ENCODE measurements at regions not wholly inside any gene's neighbourhood (a gene's known extent, or its start where the extent isn't known, plus 50 kb on each side); places are given as distances from the start of the nearest gene placed in this dataset.

DNA sequence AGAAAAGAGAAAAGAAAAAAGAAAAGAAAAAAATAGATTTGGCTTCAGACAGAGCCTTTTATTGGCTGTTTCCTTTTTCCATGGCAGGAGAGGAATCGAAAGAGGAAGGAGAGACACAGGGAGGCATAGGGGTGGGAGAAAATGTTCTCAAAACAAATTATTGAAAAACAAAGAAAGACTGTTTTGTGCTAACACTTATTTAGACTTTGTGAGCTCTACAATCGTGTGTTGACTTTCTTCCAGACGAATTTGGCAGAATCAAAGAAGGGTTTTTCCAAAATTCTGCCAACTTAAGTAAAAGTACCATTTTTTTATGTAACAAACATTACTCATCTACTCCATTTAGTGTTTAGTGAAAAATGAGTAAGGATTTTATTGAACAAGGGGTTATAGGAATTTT is 982.2 kb downstream of the REEP3 start:
- Mint-ChIP-seq H3K4me1 (ENCODE audit: low read depth) (no peaks in the 10 kb centered on the region), H3K27me3 (ENCODE audit: low read depth) (no peaks in the 10 kb centered on the region), H3K36me3 (ENCODE audit: insufficient read depth) (no peaks in the 10 kb centered on the region), H3K4me3 (no peak overlapping the region), H3K9me3 (no peaks in the 10 kb centered on the region)
- no peak for DNase-seq
- ATAC-seq = no peak

DNA sequence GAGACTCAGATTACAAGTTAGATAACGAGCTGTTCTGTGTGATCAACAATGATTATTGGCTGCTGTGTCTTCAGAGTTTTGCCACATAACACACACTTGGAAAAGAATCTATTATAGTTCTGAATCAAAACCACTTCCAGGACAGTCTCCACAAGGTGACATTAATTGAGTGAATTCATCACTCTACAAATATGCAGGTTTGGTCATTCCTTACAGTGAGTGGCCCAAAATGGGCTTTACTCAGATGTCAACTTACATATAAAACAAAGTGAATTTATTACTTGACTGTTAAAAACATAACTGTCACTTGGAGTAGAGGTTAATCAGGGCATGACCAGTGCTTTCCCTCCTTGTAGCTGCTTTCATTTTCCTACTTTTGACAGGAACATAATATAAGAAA is 984.3 kb downstream of the REEP3 start:
- H3K36me3 Mint-ChIP-seq (ENCODE audit: insufficient read depth) = no peaks in the 10 kb centered on the region
- H3K4me1 Mint-ChIP-seq (ENCODE audit: low read depth) = no peaks in the 10 kb centered on the region
- no peak for ATAC-seq
- DNase-seq = no peak
- H3K4me3 Mint-ChIP-seq = no peak overlapping the region
- no peaks in the 10 kb centered on the region for H3K9me3 Mint-ChIP-seq
- H3K27me3 Mint-ChIP-seq (ENCODE audit: low read depth) = no peaks in the 10 kb centered on the region

DNA sequence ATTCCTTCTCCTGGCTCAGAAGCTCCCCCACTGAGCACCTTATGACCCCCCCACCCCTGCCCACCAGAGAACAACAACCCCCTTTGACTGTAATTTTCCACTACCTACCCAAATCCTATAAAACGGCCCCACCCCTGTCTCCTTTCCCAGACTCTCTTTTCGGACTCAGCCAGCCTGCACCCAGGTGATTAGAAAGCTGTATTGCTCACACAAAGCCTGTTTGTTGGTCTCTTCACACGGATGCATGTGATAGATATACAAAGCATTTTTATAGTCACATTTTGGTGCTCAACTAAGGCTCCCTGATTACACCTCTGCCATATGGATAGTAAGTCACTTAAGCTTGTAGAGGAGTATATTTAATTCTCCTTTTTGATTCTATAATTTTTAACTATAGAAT is 985.8 kb downstream of the REEP3 start:
- ATAC-seq (no peak), DNase-seq (no peak)
- no peaks in the 10 kb centered on the region for H3K27me3 Mint-ChIP-seq (ENCODE audit: low read depth)
- H3K4me1 Mint-ChIP-seq (ENCODE audit: low read depth) = no peaks in the 10 kb centered on the region
- H3K4me3 Mint-ChIP-seq = no peak overlapping the region
- no peaks in the 10 kb centered on the region for H3K9me3 Mint-ChIP-seq
- H3K36me3 Mint-ChIP-seq (ENCODE audit: insufficient read depth) = no peaks in the 10 kb centered on the region

DNA sequence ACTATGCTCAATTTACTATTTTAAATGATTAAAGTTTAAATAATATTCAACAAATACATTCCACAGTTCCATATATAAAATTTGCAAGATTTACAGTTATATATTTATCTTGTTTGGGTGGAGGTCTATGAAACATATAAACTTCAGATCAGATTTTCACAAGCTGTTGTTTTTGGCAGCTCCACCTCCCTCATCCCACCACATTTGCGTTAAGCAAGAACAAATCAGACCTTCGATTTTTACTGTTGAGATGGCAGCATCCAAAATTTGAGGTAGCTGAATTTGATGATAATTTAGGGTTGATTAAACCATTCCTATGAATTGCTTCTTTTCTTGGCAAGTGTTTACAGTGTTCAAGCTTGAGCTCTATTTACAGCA is 986.4 kb downstream of the REEP3 start:
- H3K27me3 Mint-ChIP-seq (ENCODE audit: low read depth) = no peaks in the 10 kb centered on the region
- ATAC-seq (no peak), DNase-seq (no peak)
- no peaks in the 10 kb centered on the region for H3K9me3 Mint-ChIP-seq
- no peaks in the 10 kb centered on the region for H3K4me1 Mint-ChIP-seq (ENCODE audit: low read depth)
- H3K4me3 Mint-ChIP-seq = no peak overlapping the region
- H3K36me3 Mint-ChIP-seq (ENCODE audit: insufficient read depth) = no peaks in the 10 kb centered on the region

- no peak overlapping the region for H3K4me3 Mint-ChIP-seq
- no peaks in the 10 kb centered on the region for H3K4me1 Mint-ChIP-seq (ENCODE audit: low read depth)
- no peaks in the 10 kb centered on the region for H3K9me3 Mint-ChIP-seq
- ATAC-seq (no peak), DNase-seq (no peak)
- H3K36me3 Mint-ChIP-seq (ENCODE audit: insufficient read depth) = no peaks in the 10 kb centered on the region
- no peaks in the 10 kb centered on the region for H3K27me3 Mint-ChIP-seq (ENCODE audit: low read depth)
Observed at GRCh38 chr10:64508029-64508661, 986.9 kb downstream of the REEP3 start.

- Mint-ChIP-seq H3K27me3 (ENCODE audit: low read depth) (no peaks in the 10 kb centered on the region), H3K4me1 (ENCODE audit: low read depth) (no peaks in the 10 kb centered on the region), H3K4me3 (no peak overlapping the region), H3K9me3 (peaks cover 3% of the 10 kb centered on the region), H3K36me3 (ENCODE audit: insufficient read depth) (no peaks in the 10 kb centered on the region)
- no peak for ATAC-seq
- DNase-seq = no peak
Observed at GRCh38 chr10:64515970-64516699, 994.9 kb downstream of the REEP3 start.

DNA sequence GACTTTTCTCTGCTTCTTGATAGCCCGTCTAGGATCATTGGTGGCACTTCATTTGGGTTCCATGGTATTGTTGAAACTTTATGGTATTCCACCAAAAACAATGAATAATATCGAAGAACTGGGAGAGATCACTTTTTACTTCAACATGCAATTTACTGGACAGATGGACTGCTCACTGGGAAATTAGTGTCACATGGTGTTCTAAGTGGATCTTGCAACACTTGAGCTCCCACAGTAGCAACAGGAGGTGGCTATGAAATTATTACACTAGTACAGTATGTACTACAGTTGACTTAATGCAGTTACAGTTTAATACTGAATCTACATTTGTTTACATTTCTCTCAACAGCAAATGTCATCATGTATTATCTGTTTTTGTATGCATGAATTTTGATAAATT is 997.3 kb downstream of the REEP3 start:
- Mint-ChIP-seq H3K9me3 (peaks cover 3% of the 10 kb centered on the region), H3K4me3 (no peak overlapping the region), H3K36me3 (ENCODE audit: insufficient read depth) (no peaks in the 10 kb centered on the region), H3K4me1 (ENCODE audit: low read depth) (no peaks in the 10 kb centered on the region), H3K27me3 (ENCODE audit: low read depth) (no peaks in the 10 kb centered on the region)
- ATAC-seq (no peak), DNase-seq (no peak)

DNA sequence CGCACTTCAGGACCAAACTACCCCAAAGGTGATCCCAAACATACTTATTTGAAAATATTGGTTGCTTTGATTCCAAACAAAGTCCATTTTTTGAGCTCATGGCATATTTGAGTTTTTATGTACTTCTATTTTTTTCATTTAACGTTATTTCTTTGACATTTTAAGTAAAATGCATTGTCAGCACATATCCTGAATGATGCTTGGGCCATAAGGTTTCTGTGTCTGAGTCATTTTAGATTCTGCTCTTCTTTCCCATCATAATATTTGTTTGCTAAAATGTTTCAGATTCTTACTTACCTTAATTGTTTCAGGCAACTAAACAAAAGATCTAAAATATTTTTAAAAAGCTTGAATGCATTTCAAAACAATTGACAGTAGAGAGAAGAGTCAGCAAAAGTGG is 998.2 kb downstream of the REEP3 start:
- no peaks in the 10 kb centered on the region for H3K36me3 Mint-ChIP-seq (ENCODE audit: insufficient read depth)
- H3K4me1 Mint-ChIP-seq (ENCODE audit: low read depth) = no peaks in the 10 kb centered on the region
- no peaks in the 10 kb centered on the region for H3K27me3 Mint-ChIP-seq (ENCODE audit: low read depth)
- no peak overlapping the region for H3K4me3 Mint-ChIP-seq
- ATAC-seq (no peak), DNase-seq (no peak)
- H3K9me3 Mint-ChIP-seq = peaks cover 3% of the 10 kb centered on the region

DNA sequence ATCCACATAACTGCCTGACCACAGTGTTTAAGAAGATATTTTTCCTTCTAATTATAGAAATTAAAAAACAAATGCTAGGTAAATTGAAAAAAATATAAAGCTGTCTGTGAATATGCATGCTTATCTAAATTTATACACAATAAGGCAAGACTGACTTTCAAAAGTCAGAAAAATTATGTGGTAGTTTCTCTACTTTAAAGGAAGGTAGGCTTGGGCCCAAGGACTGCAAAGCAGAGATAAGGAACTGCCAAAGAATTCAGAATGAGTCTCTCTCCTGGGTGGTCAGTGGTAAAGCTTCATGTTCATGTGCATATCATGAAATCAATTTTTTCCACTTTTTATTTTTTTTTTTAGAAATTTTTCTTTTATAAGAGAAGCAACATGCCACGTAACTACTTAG is 998.6 kb downstream of the REEP3 start:
- Mint-ChIP-seq H3K27me3 (ENCODE audit: low read depth) (no peaks in the 10 kb centered on the region), H3K36me3 (ENCODE audit: insufficient read depth) (no peaks in the 10 kb centered on the region), H3K4me1 (ENCODE audit: low read depth) (no peaks in the 10 kb centered on the region), H3K9me3 (peaks cover 3% of the 10 kb centered on the region), H3K4me3 (no peak overlapping the region)
- DNase-seq = no peak
- no peak for ATAC-seq

GRCh38 chr10:64523065-64523759 is 1002.0 kb downstream of the REEP3 start:
- H3K4me1 Mint-ChIP-seq (ENCODE audit: low read depth) = no peaks in the 10 kb centered on the region
- no peak for DNase-seq
- H3K4me3 Mint-ChIP-seq = no peak overlapping the region
- no peaks in the 10 kb centered on the region for H3K27me3 Mint-ChIP-seq (ENCODE audit: low read depth)
- no peak for ATAC-seq
- H3K9me3 Mint-ChIP-seq = peaks cover 2% of the 10 kb centered on the region
- H3K36me3 Mint-ChIP-seq (ENCODE audit: insufficient read depth) = no peaks in the 10 kb centered on the region

DNA sequence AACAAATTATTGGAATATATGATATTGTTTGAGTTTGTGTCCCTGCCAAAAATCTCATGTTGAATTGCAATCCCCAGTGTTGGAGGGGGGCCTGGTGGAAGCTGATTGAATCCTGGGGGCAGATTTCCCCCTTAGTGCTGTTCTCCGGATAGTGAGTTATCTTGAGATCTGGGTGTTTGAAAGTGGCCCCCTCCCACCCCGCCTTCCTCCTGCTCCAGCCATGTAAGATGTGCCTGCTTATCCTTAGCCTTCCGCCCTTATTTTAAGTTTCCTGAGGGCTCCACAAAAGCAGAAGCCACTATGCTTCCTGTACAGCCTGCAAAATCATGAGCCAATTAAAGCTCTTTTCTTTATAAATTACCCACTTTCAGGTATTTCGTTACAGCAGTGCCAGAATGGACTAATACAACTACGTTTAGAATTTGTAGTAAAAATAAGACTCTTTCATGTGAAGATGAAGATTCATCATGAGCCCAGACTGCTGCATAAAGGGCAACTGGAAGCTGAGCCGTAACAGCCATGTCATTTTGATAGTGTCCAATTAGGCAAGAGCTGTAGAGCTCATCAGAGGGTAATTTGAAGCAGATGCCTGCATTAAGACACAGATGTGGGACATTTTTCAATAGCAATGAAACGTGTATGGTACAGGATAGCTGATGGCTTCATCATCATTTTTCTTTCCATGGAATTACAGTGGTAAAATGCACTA is 1007.2 kb downstream of the REEP3 start:
- H3K27me3 Mint-ChIP-seq (ENCODE audit: low read depth) = no peaks in the 10 kb centered on the region

GRCh38 chr10:64529003-64529350 is 1007.8 kb downstream of the REEP3 start:
- ATAC-seq = no peak
- no peaks in the 10 kb centered on the region for H3K9me3 Mint-ChIP-seq
- no peaks in the 10 kb centered on the region for H3K4me1 Mint-ChIP-seq (ENCODE audit: low read depth)
- H3K4me3 Mint-ChIP-seq = no peak overlapping the region
- no peaks in the 10 kb centered on the region for H3K36me3 Mint-ChIP-seq (ENCODE audit: insufficient read depth)
- H3K27me3 Mint-ChIP-seq (ENCODE audit: low read depth) = no peaks in the 10 kb centered on the region
- no peak for DNase-seq

More for the DNA sequence above, 1007.2 kb downstream of the REEP3 start:
- DNase-seq (no peak), ATAC-seq (no peak)
- Mint-ChIP-seq H3K4me1 (ENCODE audit: low read depth) (no peaks in the 10 kb centered on the region), H3K36me3 (ENCODE audit: insufficient read depth) (no peaks in the 10 kb centered on the region), H3K9me3 (no peaks in the 10 kb centered on the region), H3K4me3 (no peak overlapping the region)

- no peak for ATAC-seq
- no peaks in the 10 kb centered on the region for H3K4me1 Mint-ChIP-seq (ENCODE audit: low read depth)
Observed at GRCh38 chr10:64534616-64535015, 1013.4 kb downstream of the REEP3 start.

DNA sequence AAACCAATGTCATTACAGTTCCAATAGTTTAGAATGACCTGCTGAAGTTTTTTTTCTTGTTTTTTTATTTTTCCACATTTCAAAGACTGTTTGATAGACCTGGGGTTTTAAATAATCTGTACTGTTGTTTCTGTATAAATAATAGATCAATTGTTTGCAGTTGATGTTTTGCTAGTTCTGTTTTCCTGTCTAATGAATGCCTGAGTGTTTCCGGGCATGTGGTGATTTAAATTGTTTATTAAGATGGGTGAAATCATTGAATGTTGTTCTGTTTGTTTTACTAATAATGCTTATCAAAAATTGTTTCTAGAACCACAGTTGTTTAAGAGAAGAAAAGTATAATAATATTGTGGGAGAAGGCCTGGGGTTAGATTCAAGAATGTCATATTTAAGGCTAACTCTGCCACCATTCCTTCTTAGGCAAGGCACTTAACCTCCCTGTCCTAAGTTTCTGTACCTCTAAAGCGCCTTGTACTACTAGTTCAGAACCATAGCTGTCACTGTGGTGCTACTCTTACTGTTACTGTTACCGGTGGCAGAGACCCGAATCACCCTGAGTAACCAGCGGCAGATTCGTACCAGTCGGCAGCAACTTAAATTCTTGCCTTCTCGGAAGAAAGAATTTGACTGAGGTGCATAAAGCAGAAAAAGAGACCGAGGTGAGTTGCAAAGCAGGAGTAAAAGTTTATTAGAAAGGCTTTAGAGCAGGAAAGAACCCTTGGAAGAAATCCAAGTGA is 1014.1 kb downstream of the REEP3 start:
- no peak for ATAC-seq
- Mint-ChIP-seq H3K9me3 (peaks cover 5% of the 10 kb centered on the region), H3K4me1 (ENCODE audit: low read depth) (no peaks in the 10 kb centered on the region), H3K4me3 (no peak overlapping the region), H3K27me3 (ENCODE audit: low read depth) (no peaks in the 10 kb centered on the region), H3K36me3 (ENCODE audit: insufficient read depth) (no peaks in the 10 kb centered on the region)
- DNase-seq = no peak

More at GRCh38 chr10:64534616-64535015, 1013.4 kb downstream of the REEP3 start:
- no peak for DNase-seq
- Mint-ChIP-seq H3K9me3 (peaks cover 5% of the 10 kb centered on the region), H3K27me3 (ENCODE audit: low read depth) (no peaks in the 10 kb centered on the region), H3K4me3 (no peak overlapping the region), H3K36me3 (ENCODE audit: insufficient read depth) (no peaks in the 10 kb centered on the region)

Measured in activated T-cell treated with anti-CD3 and anti-CD28 coated beads, Interleukin-2, amount 50 U/mL, for 4 hours (primary cell).